GM12878 (cell line): ENCODE measurements at regions not wholly inside any gene's neighbourhood (a gene's known extent, or its start where the extent isn't known, plus 50 kb on each side); places are given as distances from the start of the nearest gene placed in this dataset.

Experiments used
- ATAC-seq: fragments of 200-7000 bp; cut with Tn5 transposase; 3 replicates; pipeline ENCODE4 v1.9.1; 2020; ENCODE audit warnings: mild to moderate bottlenecking, moderate library complexity
- BruUV-seq: library from RNA; stranded (reverse); fragments of 400-500 nt; replicated peaks from 2 replicates; lab custom pipeline; 2021; lab: Mats Ljungman, UMichigan
- CTCF ChIA-PET: fragments of 300-600 bp; sonication (Branson Sonifier 250); formaldehyde crosslinking; extraction: SDS; loops from one replicate; lab custom pipeline; 2021; ENCODE audit warnings: inconsistent platforms; lab: Yijun Ruan, JAX
- POLR2A ChIA-PET: fragments of 350-600 bp; formaldehyde crosslinking; extraction: SDS; loops from one replicate; lab custom pipeline; 2021; ENCODE audit warnings: inconsistent platforms; lab: Charles Lee
- RAD21 ChIA-PET: fragments of 300-600 bp; sonication (Branson Sonifier 250); formaldehyde crosslinking; loops from one replicate; lab custom pipeline; 2023; ENCODE audit warnings: antibody characterized with exemption; ENCODE audit not compliant: unreplicated experiment; lab: Charles Lee
- SMC1A ChIA-PET: fragments of 300-600 bp; sonication (Branson Sonifier 250); formaldehyde crosslinking; loops from one replicate; lab custom pipeline; 2023; ENCODE audit not compliant: unreplicated experiment, uncharacterized antibody; lab: Charles Lee
- DNase-seq: peaks from one replicate; pipeline ENCODE4 v3.0.0-alpha.2; 2011; ENCODE audit warnings: low read depth, low spot score
- FAIRE-seq: peaks from 3 replicates; lab custom pipeline; 2011; peaks lifted over from hg19 to GRCh38; lab: Jason Lieb, UNC
- H2AFZ ChIP-seq: 2 replicates; pipeline ENCODE4 v1.6.0; 2011; ENCODE audit warnings: low read depth, low read length, control low read depth; ENCODE audit not compliant: control insufficient read depth
- H3K27ac ChIP-seq: 2 replicates; pipeline ENCODE4 v1.5.1; 2011; ENCODE audit warnings: control low read depth; ENCODE audit not compliant: control insufficient read depth, insufficient read depth
- H3K27me3 ChIP-seq, 2 experiments: replicated peaks in 1 of 2; 2 replicates each; pipeline versions ENCODE4 v1.6.0 to v1.6.1; 2011; ENCODE audit warnings: low read length in 1 of 2; ENCODE audit not compliant: control insufficient read depth in 2 of 2, insufficient read depth in 2 of 2
- H3K36me3 ChIP-seq, 2 experiments: 2 replicates each; pipeline ENCODE4 v1.5.1; 2011; ENCODE audit warnings: low read length in 1 of 2; ENCODE audit not compliant: control insufficient read depth in 2 of 2, insufficient read depth in 2 of 2
- H3K4me1 ChIP-seq: 2 replicates; pipeline ENCODE4 v1.6.1; 2011; ENCODE audit warnings: mild to moderate bottlenecking, low read length, moderate library complexity, mixed read lengths; ENCODE audit not compliant: control insufficient read depth, insufficient read depth
- H3K4me2 ChIP-seq: 2 replicates; pipeline ENCODE4 v1.6.0; 2011; ENCODE audit warnings: control low read depth; ENCODE audit not compliant: control insufficient read depth, insufficient read depth
- H3K4me3 ChIP-seq: fragments of 200-600 bp; sonication (generic); 2 replicates; pipeline ENCODE4 v1.5.1; 2016
- H3K79me2 ChIP-seq: 2 replicates; pipeline ENCODE4 v1.6.0; 2011; ENCODE audit warnings: low read length; ENCODE audit not compliant: control insufficient read depth, insufficient read depth
- H3K9ac ChIP-seq: 2 replicates; pipeline ENCODE4 v1.8.0; 2011; ENCODE audit warnings: low read length, control low read depth, mixed read lengths; ENCODE audit not compliant: control insufficient read depth, insufficient read depth
- H3K9me3 ChIP-seq: replicated peaks from 3 replicates; pipeline ENCODE4 v1.5.1; 2011; ENCODE audit warnings: mild to moderate bottlenecking, low read length; ENCODE audit not compliant: control insufficient read depth, insufficient read depth
- H4K20me1 ChIP-seq: 2 replicates; pipeline ENCODE4 v1.6.0; 2011; ENCODE audit not compliant: control insufficient read depth, insufficient read depth
- BMI1 ChIP-seq: fragments of 450-650 bp; IDR thresholded peaks from 2 replicates; pipeline ENCODE4 v1.6.1; 2016; ENCODE audit warnings: mild to moderate bottlenecking, moderate library complexity, borderline replicate concordance
- CHD4 ChIP-seq: fragments of 200-600 bp; sonication (generic); IDR thresholded peaks from 2 replicates; pipeline ENCODE4 v1.6.1; 2016; ENCODE audit warnings: mild to moderate bottlenecking
- EED ChIP-seq: sonication (generic); IDR thresholded peaks from 2 replicates; pipeline ENCODE4 v1.6.1; 2016; ENCODE audit warnings: antibody characterized with exemption, low read depth
- HDGF ChIP-seq: fragments of 450-650 bp; IDR thresholded peaks from 2 replicates; pipeline ENCODE4 v1.6.1; 2016; ENCODE audit warnings: antibody characterized with exemption
- MTA2 ChIP-seq: fragments of 450-650 bp; IDR thresholded peaks from 2 replicates; pipeline ENCODE4 v1.6.1; 2016; ENCODE audit warnings: low read depth, mild to moderate bottlenecking, moderate library complexity
- MXI1 ChIP-seq: fragments of 150-350 bp; IDR thresholded peaks from 2 replicates; pipeline ENCODE4 v1.6.1; 2011; ENCODE audit warnings: low read depth, mild to moderate bottlenecking, inconsistent platforms, low read length, improper control_type of control experiment
- SIN3A ChIP-seq: IDR thresholded peaks from 2 replicates; pipeline ENCODE4 v1.6.1; 2012; ENCODE audit warnings: low read depth, low read length, improper control_type of control experiment
- SIX5 ChIP-seq: IDR thresholded peaks from 2 replicates; pipeline ENCODE4 v1.6.1; 2011; ENCODE audit warnings: mild to moderate bottlenecking, low read depth, low read length, moderate library complexity; ENCODE audit not compliant: severe bottlenecking
- USF2 ChIP-seq: IDR thresholded peaks from 2 replicates; pipeline ENCODE4 v1.6.1; 2011; ENCODE audit warnings: low read depth, low read length, improper control_type of control experiment, borderline replicate concordance
- ZNF384 ChIP-seq: IDR thresholded peaks from 2 replicates; pipeline ENCODE4 v1.6.1; 2012; ENCODE audit warnings: low read depth, mild to moderate bottlenecking, low read length, improper control_type of control experiment, borderline replicate concordance
- ZNF622 ChIP-seq: fragments of 450-650 bp; IDR thresholded peaks from 2 replicates; pipeline ENCODE4 v1.6.1; 2017; ENCODE audit warnings: mild to moderate bottlenecking, inconsistent platforms
- WGBS: methylation state at CpG from one replicate; pipeline ENCODE4 v1.1.6; 2016; ENCODE audit warnings: low lambda C conversion rate; ENCODE audit not compliant: insufficient replicate concordance, insufficient coverage; ENCODE audit errors: missing lambda C conversion rate; 5-methylcytosine and 5-hydroxymethylcytosine counted together
- in situ Hi-C: fragments of 300-500 bp; cut with MboI; formaldehyde crosslinking; loops from 9 replicates; pipeline ENCODE4 v1.14.3; 2018; ENCODE audit warnings: mixed read lengths
- intact Hi-C: fragments of 100-400 bp; cut with micrococcal nuclease; formaldehyde crosslinking; loops from one replicate; pipeline ENCODE4 v1.14.2; 2022; ENCODE audit not compliant: unreplicated experiment
- TF ChIP-seq, protein P1 (sequence below): fragments of 450-650 bp; IDR thresholded peaks from 2 replicates; pipeline ENCODE4 v1.6.1; 2017; ENCODE audit warnings: borderline replicate concordance

GRCh38 chr2:21740484-21740883 is 616.7 kb downstream of the TDRD15 start:
- Histone ChIP-seq H3K27ac (no peak overlapping the region), H3K4me1 (no peaks in the 10 kb centered on the region), H3K9ac (no peak overlapping the region), H3K4me3 (no peak overlapping the region), H3K9me3 (no peaks in the 10 kb centered on the region), H3K79me2 (no peaks in the 10 kb centered on the region), H3K27me3 (no peaks in the 10 kb centered on the region), H3K4me2 (no peak overlapping the region), H4K20me1 (no peaks in the 10 kb centered on the region), H2AFZ (no peak overlapping the region)
- 19% methylated on average over 2 of the region's 2 CpGs for WGBS
- ChIA-PET POLR2A (no interaction called here), CTCF (no interaction called here), SMC1A (no interaction called here), RAD21 (no interaction called here)
- DNase-seq = no peak
- no peak for FAIRE-seq
- in situ Hi-C loops (no loop called here), intact Hi-C loops (no loop called here)
- BruUV-seq = no TSS peak
- ATAC-seq = no peak
- TF ChIP-seq, protein P1, sequence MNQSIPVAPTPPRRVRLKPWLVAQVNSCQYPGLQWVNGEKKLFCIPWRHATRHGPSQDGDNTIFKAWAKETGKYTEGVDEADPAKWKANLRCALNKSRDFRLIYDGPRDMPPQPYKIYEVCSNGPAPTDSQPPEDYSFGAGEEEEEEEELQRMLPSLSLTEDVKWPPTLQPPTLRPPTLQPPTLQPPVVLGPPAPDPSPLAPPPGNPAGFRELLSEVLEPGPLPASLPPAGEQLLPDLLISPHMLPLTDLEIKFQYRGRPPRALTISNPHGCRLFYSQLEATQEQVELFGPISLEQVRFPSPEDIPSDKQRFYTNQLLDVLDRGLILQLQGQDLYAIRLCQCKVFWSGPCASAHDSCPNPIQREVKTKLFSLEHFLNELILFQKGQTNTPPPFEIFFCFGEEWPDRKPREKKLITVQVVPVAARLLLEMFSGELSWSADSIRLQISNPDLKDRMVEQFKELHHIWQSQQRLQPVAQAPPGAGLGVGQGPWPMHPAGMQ = no peak
- TF ChIP-seq ZNF622 = no peak
- no peak for TF ChIP-seq EED
- TF ChIP-seq ZNF384 = no peak
- TF ChIP-seq USF2 = no peak
- TF ChIP-seq CHD4 = no peak
- no peak for TF ChIP-seq HDGF
- TF ChIP-seq MTA2 = no peak
- TF ChIP-seq MXI1 = no peak
- TF ChIP-seq SIX5 = no peak
- TF ChIP-seq BMI1 = no peak
- no peak for TF ChIP-seq SIN3A
- TF ChIP-seq, all 136 proteins: peak for 0
- no peaks in the 10 kb centered on the region for H3K36me3 ChIP-seq
